Spleen (tissue), 11 donors: ENCODE measurements at regions not wholly inside any gene's neighbourhood (a gene's known extent, or its start where the extent isn't known, plus 50 kb on each side); places are given as distances from the start of the nearest gene placed in this dataset.

Experiments
- DNase-seq: peaks from one replicate; pipeline ENCODE4 v3.0.0-alpha.2; 2020
- H3K27ac ChIP-seq, 8 donors: fragments of 200-600 bp; sonication (generic) in 7 of 8; 1 replicate in 4 of 8; 2 replicates in 4 of 8; pipeline versions ENCODE4 v1.5.0 to v1.8.0; 2016 to 2021; ENCODE audit warnings: inconsistent platforms in 4 of 8, mild to moderate bottlenecking in 4 of 8, moderate library complexity in 1 of 8
- H3K27me3 ChIP-seq, 7 donors: fragments of 200-600 bp; sonication (generic) in 6 of 7; replicated peaks in 1 of 7; 1 replicate in 4 of 7; 2 replicates in 3 of 7; pipeline versions ENCODE4 v1.5.0 to v1.8.0; 2016 to 2021; ENCODE audit warnings: inconsistent platforms in 3 of 7, mild to moderate bottlenecking in 1 of 7
- H3K36me3 ChIP-seq, 6 donors: fragments of 200-600 bp; sonication (generic) in 5 of 6; 1 replicate in 4 of 6; 2 replicates in 2 of 6; pipeline versions ENCODE4 v1.5.0 to v1.8.0; 2016 to 2021; ENCODE audit warnings: inconsistent platforms in 2 of 6
- H3K4me1 ChIP-seq, 6 donors: fragments of 200-600 bp; sonication (generic) in 5 of 6; 1 replicate in 3 of 6; 2 replicates in 3 of 6; pipeline versions ENCODE4 v1.5.0 to v1.8.0; 2016 to 2021; ENCODE audit warnings: inconsistent platforms in 3 of 6
- H3K4me3 ChIP-seq, 8 donors: fragments of 200-600 bp; sonication (generic) in 7 of 8; 1 replicate in 4 of 8; 2 replicates in 4 of 8; pipeline versions ENCODE4 v1.5.0 to v1.8.0; 2016 to 2021; ENCODE audit warnings: inconsistent platforms in 4 of 8, mild to moderate bottlenecking in 4 of 8, moderate library complexity in 2 of 8
- H3K9me3 ChIP-seq, 8 donors: fragments of 200-600 bp; sonication (generic) in 7 of 8; 1 replicate in 4 of 8; 2 replicates in 4 of 8; pipeline versions ENCODE4 v1.5.0 to v1.8.0; 2016 to 2021; ENCODE audit warnings: inconsistent platforms in 4 of 8
- CTCF ChIP-seq, 11 experiments: fragments of 200-600 bp in 7 of 11; fragments of 450-650 bp in 4 of 11; sonication (generic) in 4 of 11; IDR thresholded peaks in 8 of 11; conservative IDR thresholded peaks in 3 of 11; 1 replicate in 7 of 11; 2 replicates in 4 of 11; pipeline versions ENCODE4 v1.4.0 to v1.8.0; 2016 to 2021; ENCODE audit warnings: antibody characterized with exemption in 11 of 11, inconsistent platforms in 4 of 11, mild to moderate bottlenecking in 1 of 11
- POLR2A ChIP-seq, 3 donors: fragments of 450-650 bp; IDR thresholded peaks; one replicate each; pipeline ENCODE4 v1.5.1; 2017; ENCODE audit warnings: antibody characterized with exemption in 3 of 3, mild to moderate bottlenecking in 1 of 3
- POLR2AphosphoS5 ChIP-seq, 3 donors: sonication (generic); formaldehyde crosslinking; IDR thresholded peaks; one replicate each; pipeline ENCODE4 v1.5.1; 2017; ENCODE audit warnings: antibody characterized with exemption in 3 of 3
- WGBS, 5 donors: extraction: QIAGEN DNeasy Blood & Tissue Kit in 3 of 5; methylation state at CpG; one replicate each; pipeline versions ENCODE4 v1.1.5 to v1.1.7; 2013 to 2018; 5-methylcytosine and 5-hydroxymethylcytosine counted together
- intact Hi-C: fragments of 100-400 bp; cut with DNase I; formaldehyde crosslinking; loops from one replicate; pipeline ENCODE4 v1.15.0; 2023; ENCODE audit warnings: low total_unique reads
- donor health status: healthy with polysubstance abuse.
- donor health status: DM: no; HTN: no; CAD: no; lungs with moderate emphysema.
- donor health status: DM: no; HTN: no; CAD: no.
- donor health status: Bipolar disorder and iron deficiency.
- donor health status: healthy.
- donor health status: DM: no; HTN: no; CAD: no.
- donor health status: DM: yes; HTN: yes; CAD: no.

- H3K9me3 ChIP-seq: no peaks in the 10 kb centered on the region
- no peaks in the 10 kb centered on the region for H3K27me3 ChIP-seq
- H3K4me1 ChIP-seq: no peaks in the 10 kb centered on the region
- no peak overlapping the region for H3K27ac ChIP-seq
- no peak for TF ChIP-seq CTCF (IDR thresholded peaks at IDR 0.05 in 8 of 11, conservative IDR thresholded peaks at IDR 0.05 in 3 of 11)
- no peak for TF ChIP-seq POLR2A (IDR thresholded peaks at IDR 0.05)
- TF ChIP-seq POLR2AphosphoS5 (IDR thresholded peaks at IDR 0.05): no peak
- H3K36me3 ChIP-seq: no peaks in the 10 kb centered on the region
- no peak overlapping the region for H3K4me3 ChIP-seq
- intact Hi-C loops: no loop called here
- 80 to 93% (median 89%) methylated on average over 2 of the region's 2 CpGs for WGBS, 5 donors
- DNase-seq: no peak
These were observed 596.5 kb downstream of the SUCLG1 start for GRCh38 chr2:83862600-83862999.

GRCh38 chr2:83860320-83860719, 598.8 kb downstream of the SUCLG1 start:
- no peak for DNase-seq
- Histone ChIP-seq H3K9me3 (no peaks in the 10 kb centered on the region), H3K4me3 (no peak overlapping the region), H3K36me3 (no peaks in the 10 kb centered on the region), H3K27me3 (no peaks in the 10 kb centered on the region), H3K27ac (no peak overlapping the region), H3K4me1 (no peaks in the 10 kb centered on the region)
- WGBS, 5 donors: 70 to 84% (median 76%) methylated on average over 7 of the region's 7 CpGs
- TF ChIP-seq CTCF (IDR thresholded peaks at IDR 0.05 in 8 of 11, conservative IDR thresholded peaks at IDR 0.05 in 3 of 11) (no peak), POLR2A (IDR thresholded peaks at IDR 0.05) (no peak), POLR2AphosphoS5 (IDR thresholded peaks at IDR 0.05) (no peak)
- intact Hi-C loops: no loop called here

- DNase-seq: no peak
- Histone ChIP-seq H3K4me3 (no peak overlapping the region), H3K27me3 (no peaks in the 10 kb centered on the region), H3K4me1 (no peaks in the 10 kb centered on the region), H3K27ac (no peak overlapping the region), H3K36me3 (no peaks in the 10 kb centered on the region), H3K9me3 (peaks cover 0 to 6% (median 0%) of the 10 kb centered on the region in 8 donors)
- 88 to 96% (median 94%) methylated on average over 1 of the region's 1 CpG for WGBS, 5 donors
- TF ChIP-seq POLR2A (IDR thresholded peaks at IDR 0.05) (no peak), CTCF (IDR thresholded peaks at IDR 0.05 in 8 of 11, conservative IDR thresholded peaks at IDR 0.05 in 3 of 11) (no peak), POLR2AphosphoS5 (IDR thresholded peaks at IDR 0.05) (no peak)
- intact Hi-C loops: no loop called here
These were observed 599.5 kb downstream of the SUCLG1 start for GRCh38 chr2:83859553-83859952.

- Histone ChIP-seq H3K36me3 (no peaks in the 10 kb centered on the region), H3K9me3 (peaks cover 0 to 40% (median 22%) of the 10 kb centered on the region in 8 donors), H3K27ac (no peak overlapping the region), H3K4me1 (no peaks in the 10 kb centered on the region), H3K4me3 (no peak overlapping the region), H3K27me3 (no peaks in the 10 kb centered on the region)
- 84 to 96% (median 94%) methylated on average over 5 of the region's 5 CpGs for WGBS, 5 donors
- intact Hi-C loops: no loop called here
- TF ChIP-seq POLR2A (IDR thresholded peaks at IDR 0.05) (no peak), CTCF (IDR thresholded peaks at IDR 0.05 in 8 of 11, conservative IDR thresholded peaks at IDR 0.05 in 3 of 11) (no peak), POLR2AphosphoS5 (IDR thresholded peaks at IDR 0.05) (no peak)
- DNase-seq: no peak
These were observed 608.0 kb downstream of the SUCLG1 start for GRCh38 chr2:83851066-83851465.
